Uterus (tissue), 3 donors: ENCODE measurements at regions not wholly inside any gene's neighbourhood (a gene's known extent, or its start where the extent isn't known, plus 50 kb on each side); places are given as distances from the start of the nearest gene placed in this dataset.

ENCODE experiments used
- DNase-seq, 2 donors: peaks; one replicate each; pipeline ENCODE4 v3.0.0-alpha.2; 2019 to 2020
- H3K27ac ChIP-seq, 2 donors: fragments of 200-600 bp; sonication (generic); 1 replicate in 1 of 2; 2 replicates in 1 of 2; pipeline ENCODE4 v1.5.1; 2016 to 2018
- H3K27me3 ChIP-seq, 2 donors: fragments of 200-600 bp; sonication (generic); one replicate each; pipeline ENCODE4 v1.5.1; 2018 to 2019; ENCODE audit warnings: control low read depth in 1 of 2
- H3K36me3 ChIP-seq, 2 donors: fragments of 200-600 bp; sonication (generic); one replicate each; pipeline ENCODE4 v1.5.1; 2019; ENCODE audit warnings: control low read depth in 1 of 2
- H3K4me1 ChIP-seq, 2 donors: fragments of 200-600 bp; sonication (generic); one replicate each; pipeline ENCODE4 v1.5.1; 2018 to 2019; ENCODE audit warnings: control low read depth in 1 of 2
- H3K4me3 ChIP-seq, 2 donors: fragments of 200-600 bp; sonication (generic); 1 replicate in 1 of 2; 2 replicates in 1 of 2; pipeline ENCODE4 v1.5.1; 2018 to 2019; ENCODE audit warnings: mild to moderate bottlenecking in 1 of 2
- H3K9me3 ChIP-seq, 2 donors: fragments of 200-600 bp; sonication (generic); one replicate each; pipeline ENCODE4 v1.5.1; 2019; ENCODE audit warnings: control low read depth in 1 of 2
- POLR2A ChIP-seq, 2 donors: fragments of 450-650 bp; IDR thresholded peaks; one replicate each; pipeline ENCODE4 v1.6.1; 2016; ENCODE audit warnings: antibody characterized with exemption in 2 of 2, mild to moderate bottlenecking in 1 of 2, moderate library complexity in 1 of 2
- intact Hi-C: fragments of 100-400 bp; cut with DNase I; formaldehyde crosslinking; loops from one replicate; pipeline ENCODE4 v1.15.1; 2023; ENCODE audit warnings: low total_unique reads
- TF ChIP-seq, protein P1 (sequence below), 4 experiments: fragments of 200-600 bp in 2 of 4; fragments of 450-650 bp in 2 of 4; sonication (generic) in 2 of 4; IDR thresholded peaks; one replicate each; pipeline ENCODE4 v1.5.1; 2016 to 2019; ENCODE audit warnings: antibody characterized with exemption in 4 of 4, mild to moderate bottlenecking in 2 of 4, moderate library complexity in 1 of 4
- donor health status: DM: yes; HTN: yes; CAD: no.

GRCh38 chr6:147983581-147984366, 358.9 kb upstream of the SASH1 start:
- H3K27ac ChIP-seq, result no peak overlapping the region
- no peaks in the 10 kb centered on the region for H3K36me3 ChIP-seq
- no peak for DNase-seq
- H3K9me3 ChIP-seq, result no peaks in the 10 kb centered on the region
- no peak overlapping the region for H3K4me3 ChIP-seq
- no peaks in the 10 kb centered on the region for H3K4me1 ChIP-seq
- intact Hi-C loops, result no loop called here
- H3K27me3 ChIP-seq, result no peaks in the 10 kb centered on the region
- TF ChIP-seq POLR2A (IDR thresholded peaks at IDR 0.05), result no peak
- TF ChIP-seq, protein P1, sequence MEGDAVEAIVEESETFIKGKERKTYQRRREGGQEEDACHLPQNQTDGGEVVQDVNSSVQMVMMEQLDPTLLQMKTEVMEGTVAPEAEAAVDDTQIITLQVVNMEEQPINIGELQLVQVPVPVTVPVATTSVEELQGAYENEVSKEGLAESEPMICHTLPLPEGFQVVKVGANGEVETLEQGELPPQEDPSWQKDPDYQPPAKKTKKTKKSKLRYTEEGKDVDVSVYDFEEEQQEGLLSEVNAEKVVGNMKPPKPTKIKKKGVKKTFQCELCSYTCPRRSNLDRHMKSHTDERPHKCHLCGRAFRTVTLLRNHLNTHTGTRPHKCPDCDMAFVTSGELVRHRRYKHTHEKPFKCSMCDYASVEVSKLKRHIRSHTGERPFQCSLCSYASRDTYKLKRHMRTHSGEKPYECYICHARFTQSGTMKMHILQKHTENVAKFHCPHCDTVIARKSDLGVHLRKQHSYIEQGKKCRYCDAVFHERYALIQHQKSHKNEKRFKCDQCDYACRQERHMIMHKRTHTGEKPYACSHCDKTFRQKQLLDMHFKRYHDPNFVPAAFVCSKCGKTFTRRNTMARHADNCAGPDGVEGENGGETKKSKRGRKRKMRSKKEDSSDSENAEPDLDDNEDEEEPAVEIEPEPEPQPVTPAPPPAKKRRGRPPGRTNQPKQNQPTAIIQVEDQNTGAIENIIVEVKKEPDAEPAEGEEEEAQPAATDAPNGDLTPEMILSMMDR (IDR thresholded peaks at IDR 0.05), result no peak

GRCh38 chr6:147986846-147987245, 355.8 kb upstream of the SASH1 start:
- no peak for TF ChIP-seq POLR2A (IDR thresholded peaks at IDR 0.05)
- TF ChIP-seq, protein P1 (IDR thresholded peaks at IDR 0.05), result no peak
- DNase-seq, result no peak
- Histone ChIP-seq H3K36me3 (no peaks in the 10 kb centered on the region), H3K27ac (no peak overlapping the region), H3K27me3 (no peaks in the 10 kb centered on the region), H3K4me3 (no peak overlapping the region), H3K9me3 (no peaks in the 10 kb centered on the region), H3K4me1 (no peaks in the 10 kb centered on the region)
- intact Hi-C loops, result no loop called here

- no peaks in the 10 kb centered on the region for H3K27me3 ChIP-seq
- DNase-seq, result no peak
- no peak overlapping the region for H3K27ac ChIP-seq
- H3K9me3 ChIP-seq, result no peaks in the 10 kb centered on the region
- TF ChIP-seq, protein P1 (IDR thresholded peaks at IDR 0.05), result no peak
- TF ChIP-seq POLR2A (IDR thresholded peaks at IDR 0.05), result no peak
- H3K4me1 ChIP-seq, result no peaks in the 10 kb centered on the region
- no peaks in the 10 kb centered on the region for H3K36me3 ChIP-seq
- H3K4me3 ChIP-seq, result no peak overlapping the region
- intact Hi-C loops, result no loop called here
Observed at GRCh38 chr6:147990159-147990558, 352.5 kb upstream of the SASH1 start.

DNA sequence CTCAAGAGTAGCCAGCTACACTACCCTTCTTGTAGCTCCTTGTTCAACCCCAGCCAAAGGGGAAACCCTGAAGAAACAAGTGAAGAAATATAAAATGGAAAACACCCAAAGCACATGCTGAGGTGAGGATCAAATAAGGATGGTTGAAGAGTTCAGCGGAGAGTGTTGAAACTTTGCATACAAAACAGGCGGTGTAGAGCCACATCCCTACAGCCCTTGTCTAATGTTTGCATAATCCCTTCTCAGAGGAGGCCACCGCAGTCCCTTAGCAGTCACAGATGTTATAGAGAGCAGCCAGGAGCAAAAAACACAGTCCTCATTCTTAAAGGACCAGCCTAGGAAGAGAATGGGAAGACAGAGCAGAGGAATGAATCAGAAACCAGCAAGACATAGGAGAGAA, 350.7 kb upstream of the SASH1 start:
- TF ChIP-seq, protein P1 (IDR thresholded peaks at IDR 0.05), result no peak
- TF ChIP-seq POLR2A (IDR thresholded peaks at IDR 0.05), result no peak
- DNase-seq, result no peak
- intact Hi-C loops, result no loop called here
- H3K36me3 ChIP-seq, result no peaks in the 10 kb centered on the region
- no peaks in the 10 kb centered on the region for H3K9me3 ChIP-seq
- no peak overlapping the region for H3K4me3 ChIP-seq
- no peaks in the 10 kb centered on the region for H3K4me1 ChIP-seq
- H3K27me3 ChIP-seq, result no peaks in the 10 kb centered on the region
- H3K27ac ChIP-seq, result no peak overlapping the region

- Histone ChIP-seq H3K27me3 (no peaks in the 10 kb centered on the region), H3K4me1 (no peaks in the 10 kb centered on the region), H3K36me3 (no peaks in the 10 kb centered on the region), H3K9me3 (no peaks in the 10 kb centered on the region), H3K27ac (no peak overlapping the region), H3K4me3 (no peak overlapping the region)
- TF ChIP-seq, protein P1 (IDR thresholded peaks at IDR 0.05), result no peak
- TF ChIP-seq POLR2A (IDR thresholded peaks at IDR 0.05), result no peak
- no peak for DNase-seq
- intact Hi-C loops, result no loop called here
Observed at GRCh38 chr6:147999001-147999540, 343.6 kb upstream of the SASH1 start.
